ENCODE measurements at regions not wholly inside any gene's neighbourhood (a gene's known extent, or its start where the extent isn't known, plus 50 kb on each side); places are given as distances from the start of the nearest gene placed in this dataset.
"Not testable (repeated sequence)": the region's sequence is repeated elsewhere in the genome, so short reads cannot be mapped to it uniquely, and the experiment has no call there.

GRCh38 chr21:9943639-9944038, 577.7 kb upstream of the TPTE start:
- H3K9me3 ChIP-seq = peaks cover 17 to 89% (median 84%) of the 10 kb centered on the region in 8 donors
- H3K4me1 ChIP-seq; H3K36me3 ChIP-seq; H3K27ac ChIP-seq; H3K4me3 ChIP-seq; intact Hi-C loops (cut with DNase I; ENCODE audit: low total_unique reads); H3K27me3 ChIP-seq (replicated peaks in 1 of 7): not testable (repeated sequence)
- peak; percentile 52 for DNase-seq
- 65 to 75% (median 67%) methylated on average over 7 of the region's 7 CpGs for WGBS, 5 donors

GRCh38 chr21:9946057-9946456, 575.3 kb upstream of the TPTE start:
- peaks cover 11 to 95% (median 91%) of the 10 kb centered on the region in 8 donors for H3K9me3 ChIP-seq
- intact Hi-C loops (cut with DNase I; ENCODE audit: low total_unique reads); H3K4me1 ChIP-seq; H3K4me3 ChIP-seq; H3K27me3 ChIP-seq (replicated peaks in 1 of 7); H3K27ac ChIP-seq; DNase-seq; H3K36me3 ChIP-seq: not testable (repeated sequence)
- 25 to 34% (median 26%) methylated on average over 1 of the region's 1 CpG for WGBS, 5 donors

GRCh38 chr21:9949510-9950289, 571.7 kb upstream of the TPTE start:
- H3K4me1 ChIP-seq; H3K27ac ChIP-seq; H3K4me3 ChIP-seq; H3K36me3 ChIP-seq; intact Hi-C loops (cut with DNase I; ENCODE audit: low total_unique reads); H3K27me3 ChIP-seq (replicated peaks in 1 of 7): not testable (repeated sequence)
- DNase-seq = peak; percentile 70
- H3K9me3 ChIP-seq = peaks cover 10 to 87% (median 83%) of the 10 kb centered on the region in 8 donors
- WGBS, 5 donors = 51 to 55% (median 52%) methylated on average over 8 of the region's 8 CpGs

- H3K27me3 ChIP-seq (replicated peaks in 1 of 7); intact Hi-C loops (cut with DNase I; ENCODE audit: low total_unique reads); H3K4me1 ChIP-seq; H3K27ac ChIP-seq; H3K36me3 ChIP-seq; H3K4me3 ChIP-seq: not testable (repeated sequence)
- peaks cover 7 to 81% (median 77%) of the 10 kb centered on the region in 8 donors for H3K9me3 ChIP-seq
- 23 to 28% (median 26%) methylated on average over 2 of the region's 2 CpGs for WGBS, 5 donors
- DNase-seq = peak; percentile 21
Measured at GRCh38 chr21:9950363-9950762, 571.0 kb upstream of the TPTE start.

- peaks cover 0 to 73% (median 56%) of the 10 kb centered on the region in 8 donors for H3K9me3 ChIP-seq
- peak; percentile 4 for DNase-seq
- H3K4me3 ChIP-seq; H3K27ac ChIP-seq; H3K27me3 ChIP-seq (replicated peaks in 1 of 7); H3K4me1 ChIP-seq; intact Hi-C loops (cut with DNase I; ENCODE audit: low total_unique reads); H3K36me3 ChIP-seq: not testable (repeated sequence)
Measured at GRCh38 chr21:9958791-9959190, 562.6 kb upstream of the TPTE start.

- peak; percentile 56 for DNase-seq
- H3K36me3 ChIP-seq, H3K27ac ChIP-seq: not testable (repeated sequence)
Measured at GRCh38 chr21:9959220-9959964, 562.0 kb upstream of the TPTE start.

GRCh38 chr21:9969399-9969798, 552.0 kb upstream of the TPTE start:
- H3K36me3 ChIP-seq; H3K27ac ChIP-seq; DNase-seq; H3K4me1 ChIP-seq; H3K27me3 ChIP-seq (replicated peaks in 1 of 7); intact Hi-C loops (cut with DNase I; ENCODE audit: low total_unique reads); H3K4me3 ChIP-seq: not testable (repeated sequence)
- 17 to 39% (median 22%) methylated on average over 1 of the region's 1 CpG for WGBS, 5 donors
- peaks cover 5 to 55% (median 37%) of the 10 kb centered on the region in 8 donors for H3K9me3 ChIP-seq

More at GRCh38 chr21:9959220-9959964, 562.0 kb upstream of the TPTE start:
- peaks cover 0 to 76% (median 57%) of the 10 kb centered on the region in 8 donors for H3K9me3 ChIP-seq
- H3K27me3 ChIP-seq (replicated peaks in 1 of 7); H3K4me3 ChIP-seq; H3K4me1 ChIP-seq; intact Hi-C loops (cut with DNase I; ENCODE audit: low total_unique reads): not testable (repeated sequence)
- WGBS, 5 donors = 36 to 73% (median 56%) methylated on average over 3 to 4 of the region's 4 CpGs

- H3K36me3 ChIP-seq; H3K4me1 ChIP-seq; H3K4me3 ChIP-seq; H3K27me3 ChIP-seq (replicated peaks in 1 of 7); H3K27ac ChIP-seq; intact Hi-C loops (cut with DNase I; ENCODE audit: low total_unique reads): not testable (repeated sequence)
- peaks cover 5 to 61% (median 33%) of the 10 kb centered on the region in 8 donors for H3K9me3 ChIP-seq
- WGBS, 5 donors = 15 to 55% (median 19%) methylated on average over 1 of the region's 1 CpG
- peak; percentile 35 for DNase-seq
Measured at GRCh38 chr21:9972018-9972417, 549.4 kb upstream of the TPTE start.

- H3K27me3 ChIP-seq (replicated peaks in 1 of 7); DNase-seq; H3K4me3 ChIP-seq; H3K4me1 ChIP-seq; H3K27ac ChIP-seq; H3K36me3 ChIP-seq; intact Hi-C loops (cut with DNase I; ENCODE audit: low total_unique reads): not testable (repeated sequence)
- H3K9me3 ChIP-seq = peaks cover 0 to 75% (median 41%) of the 10 kb centered on the region in 8 donors
- WGBS, 5 donors = 59 to 75% (median 63%) methylated on average over 3 to 4 of the region's 4 CpGs
Measured at GRCh38 chr21:9978371-9978770, 543.0 kb upstream of the TPTE start.

- 30 to 52% (median 45%) methylated on average over 1 to 2 of the region's 2 CpGs for WGBS, 5 donors
- H3K36me3 ChIP-seq; intact Hi-C loops (cut with DNase I; ENCODE audit: low total_unique reads); H3K4me1 ChIP-seq; H3K4me3 ChIP-seq; H3K27me3 ChIP-seq (replicated peaks in 1 of 7); H3K27ac ChIP-seq; DNase-seq: not testable (repeated sequence)
- peaks cover 0 to 42% (median 16%) of the 10 kb centered on the region in 8 donors for H3K9me3 ChIP-seq
Measured at GRCh38 chr21:9997507-9997906, 523.9 kb upstream of the TPTE start.

- H3K4me1 ChIP-seq; H3K4me3 ChIP-seq; intact Hi-C loops (cut with DNase I; ENCODE audit: low total_unique reads); DNase-seq; H3K36me3 ChIP-seq; H3K27me3 ChIP-seq (replicated peaks in 1 of 7); H3K27ac ChIP-seq: not testable (repeated sequence)
- peaks cover 0 to 62% (median 38%) of the 10 kb centered on the region in 8 donors for H3K9me3 ChIP-seq
- WGBS, 5 donors = 48 to 62% (median 54%) methylated on average over 5 to 6 of the region's 6 CpGs
Measured at GRCh38 chr21:10002762-10003313, 518.5 kb upstream of the TPTE start.
